HT1080 (cell line): ENCODE measurements at regions not wholly inside any gene's neighbourhood (a gene's known extent, or its start where the extent isn't known, plus 50 kb on each side); places are given as distances from the start of the nearest gene placed in this dataset.

Experiments used
- DNase-seq: peaks from one replicate; pipeline ENCODE4 v3.0.0-alpha.2; 2015; ENCODE audit warnings: low read depth

DNA sequence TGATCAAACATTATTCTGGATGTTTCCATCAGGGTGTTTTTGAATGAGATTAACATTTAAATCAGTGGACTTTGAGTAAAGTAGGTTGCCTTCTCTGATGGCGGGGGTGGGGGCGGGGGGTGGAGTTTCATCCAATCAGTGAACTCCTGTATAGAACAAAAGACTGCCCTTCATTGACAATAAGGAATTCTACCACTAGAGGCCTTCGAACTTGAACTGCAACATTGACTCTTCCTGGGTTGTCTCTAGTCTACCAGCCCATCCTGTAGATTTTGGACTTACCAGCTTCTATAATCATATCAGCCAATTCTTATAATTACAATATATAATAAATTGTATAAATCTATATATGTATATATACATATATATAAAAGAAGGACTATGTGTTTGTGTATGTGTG, 520.4 kb upstream of the CXADR start:
- peak; percentile 5 for DNase-seq

DNA sequence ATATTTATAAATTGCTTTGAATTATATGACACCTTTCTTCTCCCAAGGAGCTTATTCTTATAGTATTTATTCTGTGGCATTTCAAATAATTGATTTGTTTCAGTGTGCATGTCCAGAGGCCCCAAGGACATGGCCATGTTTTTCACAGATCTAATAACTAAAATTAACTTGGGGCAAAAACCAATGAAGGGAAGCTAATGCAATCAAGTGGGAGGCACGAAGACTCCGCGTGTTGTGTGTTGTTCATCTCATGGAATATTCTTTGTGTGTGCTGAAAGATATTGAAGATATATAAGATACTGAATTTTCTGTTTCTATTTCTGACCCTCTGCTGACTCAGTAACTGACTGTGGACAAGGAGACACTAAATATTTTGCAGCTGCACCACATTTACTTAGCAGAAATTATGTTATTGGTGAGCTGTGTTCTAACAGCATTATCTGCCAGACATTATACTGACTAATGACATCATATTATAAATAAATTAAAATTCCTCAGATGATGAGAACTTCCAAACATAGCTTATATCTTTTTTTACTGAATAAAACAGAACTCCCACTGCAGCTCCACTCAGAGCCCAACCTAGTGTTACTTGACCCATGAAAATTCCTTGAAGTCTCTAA, 519.3 kb upstream of the CXADR start:
- DNase-seq = no peak

GRCh38 chr21:17002594-17003257, 510.1 kb upstream of the CXADR start:
- no peak for DNase-seq

DNA sequence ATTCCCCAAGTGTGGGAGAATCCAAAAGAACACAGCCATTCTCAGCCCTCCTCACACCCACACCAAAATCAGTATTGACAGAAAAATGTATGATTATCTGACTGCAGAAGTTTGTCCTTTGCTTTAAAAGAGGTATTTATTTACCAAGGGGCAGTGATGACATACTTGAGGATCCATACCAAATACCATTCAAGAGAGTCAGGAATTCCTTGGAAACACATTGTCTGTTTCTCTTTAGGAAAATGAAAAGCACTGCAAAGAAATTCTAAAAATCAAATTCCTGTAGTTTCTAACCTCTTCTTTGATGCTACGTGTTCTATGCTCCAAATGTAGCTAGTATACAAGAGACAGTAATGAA, 509.6 kb upstream of the CXADR start:
- no peak for DNase-seq

- no peak for DNase-seq
Measured at GRCh38 chr21:17003763-17004373, 509.0 kb upstream of the CXADR start.

DNA sequence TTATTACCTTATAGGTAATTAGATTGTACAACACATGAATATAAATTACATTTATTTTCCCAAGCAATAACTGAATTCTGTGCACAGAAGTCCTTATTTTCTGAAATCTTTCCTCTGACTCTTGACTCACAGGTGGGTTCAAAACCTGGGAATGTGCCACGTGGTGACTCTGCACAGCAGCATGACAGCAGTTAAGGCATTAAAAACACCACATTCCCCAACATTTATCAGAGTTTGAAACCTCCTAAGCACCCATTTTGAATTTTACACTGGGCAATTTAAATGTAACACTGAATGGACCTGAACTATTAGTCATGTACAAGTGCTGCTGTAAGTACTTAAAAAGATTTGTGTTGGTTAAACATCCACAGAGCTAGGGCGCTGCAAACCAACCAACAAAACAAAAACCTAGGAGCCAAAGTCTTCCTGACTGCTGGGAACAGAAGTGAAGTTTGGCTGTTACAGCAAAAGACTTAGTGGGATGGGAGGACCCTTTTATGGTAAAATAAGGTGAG, 480.6 kb upstream of the CXADR start:
- DNase-seq = no peak

GRCh38 chr21:17044696-17045095, 468.1 kb upstream of the CXADR start:
- DNase-seq = no peak

- peak; percentile 3 for DNase-seq
Measured at GRCh38 chr21:17045214-17045853, 467.5 kb upstream of the CXADR start.

DNA sequence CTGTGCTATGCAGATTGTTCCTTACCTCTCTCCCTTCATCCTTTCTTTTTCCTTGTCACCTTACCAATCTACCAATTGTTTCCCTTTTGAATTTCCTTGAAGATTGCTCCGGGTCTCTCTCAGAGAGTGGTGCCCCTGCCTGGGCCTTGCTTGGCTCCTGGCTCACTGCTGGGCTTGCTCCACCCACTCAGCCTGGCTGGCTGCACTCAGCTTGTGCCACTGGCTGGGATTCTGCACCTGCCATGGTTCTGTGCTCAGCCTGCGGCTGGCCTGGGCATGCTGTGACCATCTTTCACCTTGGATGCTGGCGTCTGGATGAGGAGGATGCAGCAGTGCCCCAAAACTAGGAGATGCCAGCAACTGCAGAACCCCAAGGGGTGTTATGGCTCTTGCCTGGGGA, 463.9 kb upstream of the CXADR start:
- no peak for DNase-seq

GRCh38 chr21:17050156-17050555, 462.7 kb upstream of the CXADR start:
- DNase-seq = no peak

GRCh38 chr21:17050646-17051045, 462.2 kb upstream of the CXADR start:
- DNase-seq = no peak

DNA sequence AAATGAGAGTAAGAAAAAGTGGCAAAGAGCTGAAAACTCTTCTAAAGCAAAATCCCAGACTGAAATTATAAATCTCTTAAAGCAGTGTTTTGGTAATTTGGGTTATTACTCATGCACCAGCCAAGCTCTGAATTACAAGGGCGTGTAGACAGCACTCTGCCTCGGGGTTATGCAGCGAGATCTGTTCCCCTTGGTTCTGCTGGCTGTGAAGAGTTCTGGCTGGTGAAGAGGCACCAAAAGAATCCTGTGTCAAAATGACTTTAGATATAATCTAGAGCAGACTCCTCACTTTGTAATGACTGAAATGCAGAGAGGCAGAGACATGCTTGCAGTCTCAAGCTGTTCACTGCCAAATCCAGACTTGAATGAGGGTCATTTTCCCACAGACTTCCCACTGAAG, 461.8 kb upstream of the CXADR start:
- DNase-seq = no peak

- DNase-seq = no peak
Measured at GRCh38 chr21:17053321-17053720, 459.5 kb upstream of the CXADR start.

DNA sequence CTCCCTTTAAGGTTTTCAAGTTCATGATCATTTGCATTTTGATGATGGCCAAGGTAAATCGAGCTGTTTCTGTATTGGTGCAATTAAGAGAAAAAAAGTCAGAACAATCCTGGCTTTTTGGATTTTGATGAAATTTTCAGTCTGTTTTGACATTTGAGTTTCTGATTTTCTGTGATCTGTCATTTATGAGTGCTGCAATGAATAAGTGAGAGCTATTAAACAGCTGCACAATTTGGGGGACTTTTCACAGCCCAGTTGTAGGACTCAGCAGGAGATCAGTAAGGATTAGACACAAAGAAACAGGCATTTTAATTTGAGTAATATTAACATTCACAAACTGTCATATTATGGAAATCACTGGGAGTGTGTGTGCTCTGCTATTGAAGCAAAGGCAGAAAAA, 452.9 kb upstream of the CXADR start:
- DNase-seq = no peak

GRCh38 chr21:17066006-17066405, 446.8 kb upstream of the CXADR start:
- no peak for DNase-seq

GRCh38 chr21:17071093-17071492, 441.8 kb upstream of the CXADR start:
- DNase-seq = no peak

GRCh38 chr21:17081193-17081592, 431.6 kb upstream of the CXADR start:
- no peak for DNase-seq

DNA sequence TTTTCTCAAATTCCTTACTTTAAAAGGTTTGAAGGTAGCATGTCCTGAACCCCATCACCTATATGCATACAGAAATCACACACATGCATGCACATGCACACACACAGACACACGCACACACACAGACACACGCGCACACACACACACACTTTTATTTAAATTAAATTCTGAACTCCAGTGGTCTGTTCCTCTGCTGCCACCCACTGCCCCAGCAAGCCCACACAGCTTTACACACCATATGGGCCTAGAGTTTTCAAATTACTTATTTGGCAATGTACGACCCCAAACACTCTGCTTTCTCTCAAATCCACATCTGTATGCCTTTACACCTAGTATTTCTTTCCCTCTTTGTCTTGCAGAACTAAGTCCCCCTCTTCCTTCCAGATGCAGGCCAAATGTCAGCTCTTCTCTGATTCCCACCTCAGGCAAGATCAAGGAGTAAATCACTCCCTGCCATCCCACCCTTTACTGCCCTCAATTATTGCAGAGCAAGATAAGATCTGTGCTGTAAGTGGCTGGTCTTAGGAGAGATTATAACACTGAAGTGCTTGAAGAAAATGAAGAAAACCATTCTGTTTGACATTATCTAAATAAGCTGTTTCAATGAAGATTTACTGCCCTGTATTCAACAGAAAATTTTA, 429.9 kb upstream of the CXADR start:
- no peak for DNase-seq

DNA sequence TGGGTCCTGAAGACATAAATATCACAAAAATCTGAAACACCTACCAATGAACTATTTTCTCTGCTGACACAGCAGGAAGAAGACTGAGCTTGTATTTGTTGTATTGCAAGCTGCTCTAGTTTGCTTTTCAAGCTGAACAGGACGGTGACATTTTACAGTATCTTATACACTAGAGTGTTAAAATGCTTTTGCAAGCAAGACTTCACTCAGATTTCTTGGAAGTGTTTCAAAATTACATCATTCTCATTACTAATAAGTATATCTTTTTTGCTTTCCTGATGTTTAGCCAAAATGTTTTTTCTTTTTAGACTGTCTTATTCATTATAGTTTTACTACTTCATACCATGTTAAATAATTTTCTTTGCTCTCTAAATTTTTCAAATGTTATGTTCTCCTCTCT, 427.1 kb upstream of the CXADR start:
- no peak for DNase-seq

- no peak for DNase-seq
Measured at GRCh38 chr21:17088500-17088899, 424.3 kb upstream of the CXADR start.

DNA sequence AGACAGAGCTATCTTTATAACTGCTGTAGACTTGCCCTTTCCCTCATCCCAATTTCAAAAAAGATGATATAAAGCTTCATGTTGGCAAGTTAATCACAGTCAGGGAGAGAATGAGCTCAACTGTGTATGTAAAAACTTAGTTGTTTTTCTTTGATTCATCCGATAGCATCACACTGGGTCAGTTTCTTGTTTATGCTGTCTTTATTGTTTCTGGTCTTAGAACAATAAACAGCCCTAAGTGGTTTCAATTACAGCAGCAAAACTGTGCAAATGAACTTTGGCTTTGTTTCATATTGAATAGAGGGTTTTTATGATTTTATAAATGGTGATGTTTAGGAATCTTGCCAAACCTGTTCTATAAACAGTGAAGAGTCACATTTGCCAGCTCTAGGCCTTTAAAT, 423.8 kb upstream of the CXADR start:
- DNase-seq = no peak

GRCh38 chr21:17101696-17102095, 411.1 kb upstream of the CXADR start:
- DNase-seq = no peak
